DND-41 (cell line): ENCODE measurements at regions not wholly inside any gene's neighbourhood (a gene's known extent, or its start where the extent isn't known, plus 50 kb on each side); places are given as distances from the start of the nearest gene placed in this dataset.

ENCODE experiments used
- CTCF ChIP-seq: IDR thresholded peaks from 2 replicates; pipeline ENCODE4 v1.5.1; 2012; ENCODE audit warnings: borderline replicate concordance, low read length, moderate library complexity, mild to moderate bottlenecking; ENCODE audit not compliant: poor library complexity, severe bottlenecking; ENCODE audit errors: extremely low read depth
- EZH2 ChIP-seq: IDR thresholded peaks from 3 replicates; pipeline ENCODE4 v1.6.1; 2012; ENCODE audit warnings: borderline replicate concordance, low read depth, mild to moderate bottlenecking, moderate library complexity, low read length, inconsistent platforms; ENCODE audit not compliant: severe bottlenecking

GRCh38 chr7:93711926-93712325 is 137.4 kb upstream of the CALCR start:
- TF ChIP-seq CTCF (no peak), EZH2 (no peak)
